Fibroblast of pulmonary artery (primary cell): ENCODE measurements at regions not wholly inside any gene's neighbourhood (a gene's known extent, or its start where the extent isn't known, plus 50 kb on each side); places are given as distances from the start of the nearest gene placed in this dataset.
"Not testable (repeated sequence)": the region's sequence is repeated elsewhere in the genome, so short reads cannot be mapped to it uniquely, and the experiment has no call there.

Source experiments
- DNase-seq: peaks from one replicate; pipeline ENCODE4 v3.0.0-alpha.2; 2010; ENCODE audit warnings: low read depth
- H3K4me3 ChIP-seq: replicated peaks from 2 replicates; pipeline ENCODE4 v1.5.1; 2011; ENCODE audit warnings: low read depth, mild to moderate bottlenecking, control low read depth, low read length, moderate library complexity
- TF ChIP-seq, protein P1 (sequence below): IDR thresholded peaks from 2 replicates; pipeline ENCODE4 v1.5.1; 2011; ENCODE audit warnings: mild to moderate bottlenecking, control low read depth, low read length, inconsistent platforms; ENCODE audit errors: missing control alignments

DNA sequence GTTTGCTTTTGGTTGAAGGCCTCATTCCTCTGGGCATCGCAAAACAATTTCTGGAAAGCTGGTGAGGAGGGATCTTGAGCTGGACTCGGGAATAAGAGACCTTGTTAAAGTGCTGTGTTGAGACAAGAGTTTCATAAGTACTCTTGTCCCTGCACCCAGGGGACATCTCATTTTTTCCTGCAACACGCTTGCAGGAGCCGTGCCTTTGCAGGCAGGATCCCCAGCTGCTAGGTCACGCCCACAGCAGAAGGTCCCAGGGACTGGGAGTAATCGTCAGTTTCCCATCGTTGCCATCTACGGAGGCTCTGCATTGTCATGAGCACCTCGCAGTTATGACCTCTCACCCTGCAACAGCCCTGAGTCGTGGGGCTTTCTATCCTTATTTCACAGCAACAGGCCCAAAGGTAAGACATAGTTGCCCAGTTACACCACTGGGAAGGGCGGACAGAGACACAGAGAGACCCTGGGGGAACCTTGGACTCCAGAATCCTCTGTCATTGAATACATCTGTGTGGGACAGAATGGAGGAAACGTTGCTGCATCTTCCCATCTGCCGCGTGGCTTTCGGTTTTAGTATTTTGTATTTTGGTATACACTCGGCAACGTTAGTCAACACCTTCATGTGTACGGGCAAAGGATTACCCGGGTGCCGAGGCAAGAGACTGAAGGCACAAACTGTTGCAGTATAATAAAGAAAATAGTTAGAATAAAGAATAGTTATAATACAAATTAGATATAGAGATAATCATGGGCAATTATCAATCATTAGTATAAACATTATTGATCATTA is 60.4 kb upstream of the DMRTB1 start:
- TF ChIP-seq, protein P1, sequence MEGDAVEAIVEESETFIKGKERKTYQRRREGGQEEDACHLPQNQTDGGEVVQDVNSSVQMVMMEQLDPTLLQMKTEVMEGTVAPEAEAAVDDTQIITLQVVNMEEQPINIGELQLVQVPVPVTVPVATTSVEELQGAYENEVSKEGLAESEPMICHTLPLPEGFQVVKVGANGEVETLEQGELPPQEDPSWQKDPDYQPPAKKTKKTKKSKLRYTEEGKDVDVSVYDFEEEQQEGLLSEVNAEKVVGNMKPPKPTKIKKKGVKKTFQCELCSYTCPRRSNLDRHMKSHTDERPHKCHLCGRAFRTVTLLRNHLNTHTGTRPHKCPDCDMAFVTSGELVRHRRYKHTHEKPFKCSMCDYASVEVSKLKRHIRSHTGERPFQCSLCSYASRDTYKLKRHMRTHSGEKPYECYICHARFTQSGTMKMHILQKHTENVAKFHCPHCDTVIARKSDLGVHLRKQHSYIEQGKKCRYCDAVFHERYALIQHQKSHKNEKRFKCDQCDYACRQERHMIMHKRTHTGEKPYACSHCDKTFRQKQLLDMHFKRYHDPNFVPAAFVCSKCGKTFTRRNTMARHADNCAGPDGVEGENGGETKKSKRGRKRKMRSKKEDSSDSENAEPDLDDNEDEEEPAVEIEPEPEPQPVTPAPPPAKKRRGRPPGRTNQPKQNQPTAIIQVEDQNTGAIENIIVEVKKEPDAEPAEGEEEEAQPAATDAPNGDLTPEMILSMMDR = no peak
- DNase-seq = no peak
- no peak overlapping the region for H3K4me3 ChIP-seq

DNA sequence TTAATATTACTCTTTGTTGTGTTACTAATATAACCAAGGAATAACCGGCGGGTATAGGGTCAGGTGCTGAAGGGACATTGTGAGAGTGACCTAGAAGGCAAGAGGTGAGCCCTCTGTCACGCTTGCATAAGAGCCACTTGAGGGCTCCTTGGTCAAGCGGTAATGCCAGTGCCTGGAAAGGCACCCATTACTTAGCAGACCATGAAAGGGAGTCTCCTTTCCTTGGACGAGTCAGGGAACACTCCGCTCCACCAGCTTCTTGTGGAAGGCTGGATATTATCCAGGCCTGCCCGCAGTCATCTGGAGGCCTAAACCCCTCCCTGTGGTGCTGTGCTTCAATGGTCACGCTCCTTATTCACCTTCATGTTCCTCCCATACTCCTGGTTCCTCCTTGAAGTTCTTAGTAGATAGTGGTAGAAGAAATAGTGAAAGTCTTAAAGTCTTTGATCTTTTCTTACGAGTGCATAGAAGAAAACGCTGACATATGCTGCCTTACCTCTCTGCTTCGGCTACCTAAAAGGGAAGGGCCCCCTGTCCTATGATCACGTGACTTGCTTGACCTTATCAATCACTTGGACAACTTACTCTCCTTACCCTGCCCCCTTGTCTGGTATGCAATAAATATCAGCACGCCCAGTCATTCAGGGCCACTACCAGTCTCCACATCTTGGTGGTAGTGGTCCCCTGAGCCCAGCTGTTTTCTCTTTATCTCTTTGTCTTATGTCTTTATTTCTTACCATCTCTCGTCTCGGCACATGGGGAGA is 59.6 kb upstream of the DMRTB1 start:
- H3K4me3 ChIP-seq, DNase-seq: not testable (repeated sequence)

DNA sequence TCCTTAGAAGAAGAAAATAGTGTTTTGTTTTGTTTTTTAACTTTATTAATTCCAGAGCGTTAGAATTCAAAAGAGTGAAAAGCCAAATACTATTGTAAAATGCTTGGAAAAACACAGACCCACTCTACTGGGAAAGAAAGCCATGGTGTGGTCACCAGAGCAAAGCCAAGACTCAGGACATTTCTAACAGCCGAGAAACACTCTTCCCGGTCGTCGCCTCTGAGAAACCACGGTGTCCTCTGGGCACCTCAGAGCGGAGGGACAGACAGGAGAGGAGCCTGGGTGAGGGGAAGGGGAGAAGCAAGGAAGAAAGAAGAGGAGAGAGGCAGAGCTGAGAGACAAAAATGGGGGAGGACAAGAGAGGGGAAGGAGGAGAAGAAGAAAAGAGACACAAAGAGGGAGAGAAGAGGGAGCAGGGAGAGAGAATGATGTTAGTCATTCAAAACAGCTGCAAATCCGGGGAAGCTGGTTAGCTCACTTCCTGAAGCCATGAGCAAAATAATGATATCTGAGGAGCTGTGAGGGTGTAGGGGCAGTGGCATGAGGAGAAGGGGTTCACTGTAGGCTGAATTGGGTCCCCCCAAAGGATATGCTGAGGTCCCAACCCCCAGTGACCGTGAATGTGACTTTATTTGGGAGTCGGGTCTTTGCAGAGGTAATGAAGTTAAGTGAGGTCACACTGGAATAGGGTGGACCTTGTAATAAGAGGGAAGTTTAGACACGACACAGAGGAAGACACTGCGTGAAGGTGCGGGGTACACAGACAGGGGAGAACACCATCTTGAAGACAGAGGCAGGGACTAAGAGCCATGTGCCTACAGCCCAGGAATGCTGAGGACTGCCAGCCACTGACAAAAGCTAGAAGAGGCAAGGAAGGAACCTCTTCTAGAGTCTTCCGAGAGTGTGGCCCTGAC is 58.2 kb upstream of the DMRTB1 start:
- no peak for DNase-seq
- TF ChIP-seq, protein P1 = no peak
- no peak overlapping the region for H3K4me3 ChIP-seq

DNA sequence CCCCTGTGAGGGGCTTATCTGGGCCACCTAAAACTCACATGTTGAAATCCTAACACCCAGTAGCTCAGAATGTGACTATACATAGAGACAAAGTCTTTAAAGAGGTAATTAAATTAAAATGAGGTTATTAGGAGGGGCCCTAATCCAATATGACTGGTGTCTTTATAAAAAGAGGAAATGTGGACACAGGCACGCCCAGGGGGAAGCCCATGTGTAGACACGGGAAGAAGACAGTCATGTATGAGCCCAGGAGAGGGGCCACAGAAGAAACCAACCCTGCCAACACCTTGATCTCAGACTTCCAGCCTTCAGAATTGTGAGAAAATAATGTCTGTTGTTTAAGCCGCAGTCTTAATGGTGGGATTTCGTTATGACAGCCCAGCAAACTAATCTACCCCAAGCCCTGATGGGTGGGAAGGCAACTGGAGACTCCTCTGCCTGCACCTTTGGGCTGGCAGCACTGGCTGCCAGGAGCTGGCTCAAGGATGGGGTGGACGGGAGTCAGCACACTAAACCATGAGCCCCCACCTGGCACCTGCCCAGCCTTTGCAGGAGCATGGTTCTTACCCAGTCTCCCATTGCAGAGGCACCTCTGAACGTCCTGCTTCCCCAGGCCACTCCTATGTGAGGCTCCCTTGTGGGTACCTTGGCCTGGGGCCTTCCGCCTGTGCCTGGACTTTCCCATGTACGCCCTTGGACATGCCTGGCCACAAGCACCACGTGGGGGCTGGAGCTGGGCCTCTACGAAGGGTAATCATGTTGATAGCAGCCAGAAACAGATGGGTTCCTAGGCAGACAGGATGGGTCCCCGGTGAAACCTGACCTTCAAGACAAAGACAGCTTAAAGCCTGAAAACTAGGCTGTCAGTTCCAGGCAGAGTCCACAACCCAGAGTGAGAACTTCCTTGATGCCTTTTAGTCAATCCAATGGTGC is 57.1 kb upstream of the DMRTB1 start:
- DNase-seq = no peak
- no peak overlapping the region for H3K4me3 ChIP-seq
- TF ChIP-seq, protein P1 = no peak

DNA sequence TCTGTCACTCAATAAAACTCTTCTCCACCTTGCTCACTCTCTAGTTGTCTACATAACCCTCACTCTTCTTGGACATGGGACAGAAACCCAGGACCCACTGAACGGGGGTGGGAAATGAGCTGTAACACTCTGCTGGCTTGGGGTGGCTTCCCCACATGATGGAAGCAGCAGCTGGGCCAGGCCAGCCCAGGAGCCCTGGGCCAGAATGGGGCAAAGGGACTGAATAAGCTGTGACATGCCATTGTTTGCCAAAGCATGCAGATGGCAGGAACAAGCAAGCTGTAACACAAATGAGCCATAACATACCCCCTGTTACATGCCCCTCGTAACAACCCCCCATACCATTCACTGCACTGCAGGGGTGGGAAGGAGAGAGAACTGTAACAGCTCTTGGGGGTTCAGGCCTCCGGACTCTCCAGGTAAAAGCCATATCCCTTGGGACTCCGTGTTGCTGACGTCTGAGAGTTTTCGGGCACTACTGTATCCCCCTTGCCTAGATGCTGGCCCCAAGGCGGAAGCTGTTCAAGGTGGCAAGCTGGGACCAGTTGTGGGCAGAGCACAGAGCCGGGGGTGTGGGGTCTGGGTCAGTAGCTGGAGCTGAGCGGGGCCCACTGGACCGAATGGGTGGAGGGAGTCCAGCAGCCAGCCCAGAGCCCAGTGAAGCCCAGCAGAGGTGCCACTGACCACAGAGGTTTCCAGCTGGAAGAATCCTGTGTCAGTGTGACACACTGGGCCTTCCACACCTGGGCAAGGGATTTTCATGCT is 56.1 kb upstream of the DMRTB1 start:
- no peak for DNase-seq
- TF ChIP-seq, protein P1 = no peak
- H3K4me3 ChIP-seq = no peak overlapping the region

DNA sequence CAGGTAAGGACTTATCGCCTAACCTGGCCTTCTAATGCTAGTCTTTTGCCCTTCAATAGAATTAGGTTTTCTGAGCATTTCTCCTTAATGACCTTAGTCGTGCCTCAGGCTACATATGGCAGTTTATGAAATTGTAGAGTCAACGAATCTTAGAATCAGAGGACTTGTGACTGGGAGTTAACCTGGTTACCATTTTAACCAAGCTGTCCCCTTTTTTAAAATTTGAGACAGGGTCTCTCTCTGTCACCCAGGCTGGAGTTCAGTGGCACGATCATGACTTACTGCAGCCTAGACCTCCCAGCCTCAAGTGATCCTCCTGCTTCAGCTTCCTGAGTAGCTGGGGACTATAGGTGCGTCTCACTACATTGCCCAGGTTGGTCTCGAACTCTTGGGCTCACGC is 53.5 kb upstream of the DMRTB1 start:
- no peak overlapping the region for H3K4me3 ChIP-seq
- DNase-seq = no peak
- TF ChIP-seq, protein P1 = no peak
